Dendritic cell treated with granulocyte-macrophage colony-stimulating factor and Interleukin-4, amounts not matched to agents 40 ng/mL and 50 ng/mL, for 4 days (primary cell): ENCODE measurements at regions not wholly inside any gene's neighbourhood (a gene's known extent, or its start where the extent isn't known, plus 50 kb on each side); places are given as distances from the start of the nearest gene placed in this dataset.

Experiments used
- H3K27ac Mint-ChIP-seq: one replicate; pipeline ENCODE4 v1.8.0; 2022; ENCODE audit warnings: mild to moderate bottlenecking, mixed read lengths
- H3K27me3 Mint-ChIP-seq: one replicate; pipeline ENCODE4 v1.8.0; 2022; ENCODE audit warnings: mild to moderate bottlenecking, mixed read lengths
- H3K36me3 Mint-ChIP-seq: one replicate; pipeline ENCODE4 v1.8.0; 2022; ENCODE audit warnings: low read depth, mixed read lengths
- H3K4me1 Mint-ChIP-seq: one replicate; pipeline ENCODE4 v1.8.0; 2022; ENCODE audit warnings: low read depth, mixed read lengths
- H3K4me3 Mint-ChIP-seq: one replicate; pipeline ENCODE4 v1.8.0; 2022; ENCODE audit warnings: mild to moderate bottlenecking, moderate library complexity, mixed read lengths
- H3K9me3 Mint-ChIP-seq: one replicate; pipeline ENCODE4 v1.8.0; 2022; ENCODE audit warnings: mixed read lengths
- intact Hi-C: fragments of 100-400 bp; cut with micrococcal nuclease; formaldehyde crosslinking; loops from one replicate; pipeline ENCODE4 v1.15.0; 2022

- H3K9me3 Mint-ChIP-seq: no peaks in the 10 kb centered on the region
- intact Hi-C loops: no loop called here
Observed at GRCh38 chr18:29218091-29218490, 1041.2 kb upstream of the CDH2 start.

GRCh38 chr18:29217124-29217915 is 1040.4 kb upstream of the CDH2 start:
- Mint-ChIP-seq H3K9me3 (no peaks in the 10 kb centered on the region), H3K4me3 (no peak overlapping the region), H3K27me3 (no peaks in the 10 kb centered on the region), H3K4me1 (no peaks in the 10 kb centered on the region), H3K27ac (no peak overlapping the region), H3K36me3 (no peaks in the 10 kb centered on the region)
- intact Hi-C loops: no loop called here

More at GRCh38 chr18:29218091-29218490, 1041.2 kb upstream of the CDH2 start:
- no peaks in the 10 kb centered on the region for H3K4me1 Mint-ChIP-seq
- H3K27ac Mint-ChIP-seq: no peak overlapping the region
- no peak overlapping the region for H3K4me3 Mint-ChIP-seq
- H3K36me3 Mint-ChIP-seq: no peaks in the 10 kb centered on the region
- no peaks in the 10 kb centered on the region for H3K27me3 Mint-ChIP-seq

- Mint-ChIP-seq H3K27ac (no peak overlapping the region), H3K36me3 (no peaks in the 10 kb centered on the region), H3K27me3 (no peaks in the 10 kb centered on the region), H3K4me1 (no peaks in the 10 kb centered on the region), H3K4me3 (no peak overlapping the region), H3K9me3 (peaks cover 45% of the 10 kb centered on the region)
- intact Hi-C loops: no loop called here
Observed at GRCh38 chr18:29198834-29199233, 1021.9 kb upstream of the CDH2 start.

GRCh38 chr18:29196307-29196706 is 1019.4 kb upstream of the CDH2 start:
- peaks cover 25% of the 10 kb centered on the region for H3K9me3 Mint-ChIP-seq

GRCh38 chr18:29191263-29191662 is 1014.3 kb upstream of the CDH2 start:
- no peak overlapping the region for H3K27ac Mint-ChIP-seq
- H3K4me1 Mint-ChIP-seq: no peaks in the 10 kb centered on the region
- no peak overlapping the region for H3K4me3 Mint-ChIP-seq
- no peaks in the 10 kb centered on the region for H3K36me3 Mint-ChIP-seq
- peaks cover 2% of the 10 kb centered on the region for H3K9me3 Mint-ChIP-seq
- intact Hi-C loops: no loop called here
- no peaks in the 10 kb centered on the region for H3K27me3 Mint-ChIP-seq

More at GRCh38 chr18:29196307-29196706, 1019.4 kb upstream of the CDH2 start:
- Mint-ChIP-seq H3K4me3 (no peak overlapping the region), H3K27me3 (no peaks in the 10 kb centered on the region), H3K27ac (no peak overlapping the region), H3K36me3 (no peaks in the 10 kb centered on the region), H3K4me1 (no peaks in the 10 kb centered on the region)
- intact Hi-C loops: no loop called here

GRCh38 chr18:29188760-29189159 is 1011.8 kb upstream of the CDH2 start:
- Mint-ChIP-seq H3K27me3 (no peaks in the 10 kb centered on the region), H3K4me3 (no peak overlapping the region), H3K9me3 (no peaks in the 10 kb centered on the region), H3K36me3 (no peaks in the 10 kb centered on the region), H3K27ac (no peak overlapping the region), H3K4me1 (no peaks in the 10 kb centered on the region)
- intact Hi-C loops: no loop called here

GRCh38 chr18:29185801-29186200 is 1008.9 kb upstream of the CDH2 start:
- H3K4me3 Mint-ChIP-seq: no peak overlapping the region
- H3K27ac Mint-ChIP-seq: no peak overlapping the region
- no peaks in the 10 kb centered on the region for H3K27me3 Mint-ChIP-seq
- no peaks in the 10 kb centered on the region for H3K4me1 Mint-ChIP-seq
- no peaks in the 10 kb centered on the region for H3K9me3 Mint-ChIP-seq
- intact Hi-C loops: no loop called here
- no peaks in the 10 kb centered on the region for H3K36me3 Mint-ChIP-seq

GRCh38 chr18:29184654-29185053 is 1007.7 kb upstream of the CDH2 start:
- intact Hi-C loops: no loop called here
- Mint-ChIP-seq H3K9me3 (no peaks in the 10 kb centered on the region), H3K27me3 (no peaks in the 10 kb centered on the region), H3K4me1 (no peaks in the 10 kb centered on the region), H3K36me3 (no peaks in the 10 kb centered on the region), H3K27ac (no peak overlapping the region), H3K4me3 (no peak overlapping the region)

- Mint-ChIP-seq H3K9me3 (peaks cover 9% of the 10 kb centered on the region), H3K27me3 (no peaks in the 10 kb centered on the region), H3K36me3 (no peaks in the 10 kb centered on the region), H3K27ac (no peak overlapping the region), H3K4me1 (no peaks in the 10 kb centered on the region), H3K4me3 (no peak overlapping the region)
- intact Hi-C loops: no loop called here
Observed at GRCh38 chr18:29181151-29181901, 1004.4 kb upstream of the CDH2 start.

GRCh38 chr18:29176681-29177080 is 999.8 kb upstream of the CDH2 start:
- Mint-ChIP-seq H3K27me3 (no peaks in the 10 kb centered on the region), H3K9me3 (peaks cover 9% of the 10 kb centered on the region), H3K27ac (no peak overlapping the region), H3K36me3 (no peaks in the 10 kb centered on the region), H3K4me1 (no peaks in the 10 kb centered on the region), H3K4me3 (no peak overlapping the region)
- intact Hi-C loops: no loop called here

GRCh38 chr18:29174891-29175290 is 998.0 kb upstream of the CDH2 start:
- Mint-ChIP-seq H3K4me3 (no peak overlapping the region), H3K36me3 (no peaks in the 10 kb centered on the region), H3K27ac (no peak overlapping the region)

GRCh38 chr18:29172756-29173067 is 995.8 kb upstream of the CDH2 start:
- H3K9me3 Mint-ChIP-seq: peaks cover 22% of the 10 kb centered on the region
- H3K4me3 Mint-ChIP-seq: no peak overlapping the region
- no peak overlapping the region for H3K27ac Mint-ChIP-seq
- no peaks in the 10 kb centered on the region for H3K27me3 Mint-ChIP-seq
- H3K36me3 Mint-ChIP-seq: no peaks in the 10 kb centered on the region
- no peaks in the 10 kb centered on the region for H3K4me1 Mint-ChIP-seq
- intact Hi-C loops: no loop called here

More at GRCh38 chr18:29174891-29175290, 998.0 kb upstream of the CDH2 start:
- Mint-ChIP-seq H3K27me3 (no peaks in the 10 kb centered on the region), H3K9me3 (peaks cover 16% of the 10 kb centered on the region), H3K4me1 (no peaks in the 10 kb centered on the region)
- intact Hi-C loops: no loop called here

- Mint-ChIP-seq H3K27ac (no peak overlapping the region), H3K4me1 (no peaks in the 10 kb centered on the region), H3K4me3 (no peak overlapping the region), H3K36me3 (no peaks in the 10 kb centered on the region), H3K9me3 (peaks cover 21% of the 10 kb centered on the region), H3K27me3 (no peaks in the 10 kb centered on the region)
- intact Hi-C loops: no loop called here
Observed at GRCh38 chr18:29171892-29172755, 995.2 kb upstream of the CDH2 start.

GRCh38 chr18:29169599-29169998 is 992.7 kb upstream of the CDH2 start:
- H3K4me3 Mint-ChIP-seq: no peak overlapping the region
- no peaks in the 10 kb centered on the region for H3K27me3 Mint-ChIP-seq
- H3K4me1 Mint-ChIP-seq: no peaks in the 10 kb centered on the region
- H3K27ac Mint-ChIP-seq: no peak overlapping the region
- H3K9me3 Mint-ChIP-seq: peaks cover 21% of the 10 kb centered on the region
- intact Hi-C loops: no loop called here
- no peaks in the 10 kb centered on the region for H3K36me3 Mint-ChIP-seq
